ENCODE measurements at regions not wholly inside any gene's neighbourhood (a gene's known extent, or its start where the extent isn't known, plus 50 kb on each side); places are given as distances from the start of the nearest gene placed in this dataset.

- DNase-seq (ENCODE audit: insufficient read length, low spot score) (no peak), FAIRE-seq (no peak)
- TF ChIP-seq POLR2A (IDR thresholded peaks at IDR 0.05; ENCODE audit: low read depth, low read length), result no peak
Measured at GRCh38 chr4:181753207-181753606, 490.0 kb upstream of the TENM3 start.

GRCh38 chr4:181755846-181756245 lies 487.4 kb upstream of the TENM3 start:
- TF ChIP-seq POLR2A (IDR thresholded peaks at IDR 0.05; ENCODE audit: low read depth, low read length), result no peak

GRCh38 chr4:181756451-181757095 lies 486.6 kb upstream of the TENM3 start:
- no peak for FAIRE-seq
- TF ChIP-seq POLR2A (IDR thresholded peaks at IDR 0.05; ENCODE audit: low read depth, low read length), result no peak
- no peak for DNase-seq (ENCODE audit: insufficient read length, low spot score)

More at GRCh38 chr4:181755846-181756245, 487.4 kb upstream of the TENM3 start:
- DNase-seq (ENCODE audit: insufficient read length, low spot score) (no peak), FAIRE-seq (no peak)

GRCh38 chr4:181757098-181757497 lies 486.1 kb upstream of the TENM3 start:
- no peak for FAIRE-seq
- DNase-seq (ENCODE audit: insufficient read length, low spot score), result no peak
- no peak for TF ChIP-seq POLR2A (IDR thresholded peaks at IDR 0.05; ENCODE audit: low read depth, low read length)

- no peak for DNase-seq (ENCODE audit: insufficient read length, low spot score)
- no peak for FAIRE-seq
- no peak for TF ChIP-seq POLR2A (IDR thresholded peaks at IDR 0.05; ENCODE audit: low read depth, low read length)
Measured at GRCh38 chr4:181757910-181758660, 485.1 kb upstream of the TENM3 start.

GRCh38 chr4:181760560-181760959 lies 482.6 kb upstream of the TENM3 start:
- DNase-seq (ENCODE audit: insufficient read length, low spot score) (no peak), FAIRE-seq (no peak)
- no peak for TF ChIP-seq POLR2A (IDR thresholded peaks at IDR 0.05; ENCODE audit: low read depth, low read length)

- no peak for TF ChIP-seq POLR2A (IDR thresholded peaks at IDR 0.05; ENCODE audit: low read depth, low read length)
- FAIRE-seq (no peak), DNase-seq (ENCODE audit: insufficient read length, low spot score) (no peak)
Measured at GRCh38 chr4:181761156-181761555, 482.0 kb upstream of the TENM3 start.

- no peak for TF ChIP-seq POLR2A (IDR thresholded peaks at IDR 0.05; ENCODE audit: low read depth, low read length)
- no peak for DNase-seq (ENCODE audit: insufficient read length, low spot score)
Measured at GRCh38 chr4:181766061-181766548, 477.1 kb upstream of the TENM3 start.

GRCh38 chr4:181770971-181771370 lies 472.2 kb upstream of the TENM3 start:
- no peak for FAIRE-seq
- DNase-seq (ENCODE audit: insufficient read length, low spot score), result no peak
- TF ChIP-seq POLR2A (IDR thresholded peaks at IDR 0.05; ENCODE audit: low read depth, low read length), result no peak

More at GRCh38 chr4:181766061-181766548, 477.1 kb upstream of the TENM3 start:
- FAIRE-seq, result no peak

GRCh38 chr4:181775298-181775697 lies 467.9 kb upstream of the TENM3 start:
- TF ChIP-seq POLR2A (IDR thresholded peaks at IDR 0.05; ENCODE audit: low read depth, low read length), result no peak
- FAIRE-seq, result no peak
- DNase-seq (ENCODE audit: insufficient read length, low spot score), result no peak

GRCh38 chr4:181776264-181777054 lies 466.7 kb upstream of the TENM3 start:
- FAIRE-seq, result no peak
- DNase-seq (ENCODE audit: insufficient read length, low spot score), result no peak
- TF ChIP-seq POLR2A (IDR thresholded peaks at IDR 0.05; ENCODE audit: low read depth, low read length), result no peak

GRCh38 chr4:181777518-181777917 lies 465.7 kb upstream of the TENM3 start:
- FAIRE-seq (no peak), DNase-seq (ENCODE audit: insufficient read length, low spot score) (no peak)
- no peak for TF ChIP-seq POLR2A (IDR thresholded peaks at IDR 0.05; ENCODE audit: low read depth, low read length)

GRCh38 chr4:181784881-181785280 lies 458.3 kb upstream of the TENM3 start:
- TF ChIP-seq POLR2A (IDR thresholded peaks at IDR 0.05; ENCODE audit: low read depth, low read length), result no peak
- FAIRE-seq (no peak), DNase-seq (ENCODE audit: insufficient read length, low spot score) (no peak)

- FAIRE-seq (no peak), DNase-seq (ENCODE audit: insufficient read length, low spot score) (no peak)
- no peak for TF ChIP-seq POLR2A (IDR thresholded peaks at IDR 0.05; ENCODE audit: low read depth, low read length)
Measured at GRCh38 chr4:181792641-181793040, 450.6 kb upstream of the TENM3 start.
